Testis (tissue), 2 donors: ENCODE measurements at regions not wholly inside any gene's neighbourhood (a gene's known extent, or its start where the extent isn't known, plus 50 kb on each side); places are given as distances from the start of the nearest gene placed in this dataset.
"Not testable (repeated sequence)": the region's sequence is repeated elsewhere in the genome, so short reads cannot be mapped to it uniquely, and the experiment has no call there.

Experiments
- DNase-seq: peaks from one replicate; pipeline ENCODE4 v3.0.0-alpha.2; 2019
- H3K27ac ChIP-seq, 2 donors: fragments of 200-600 bp; sonication (generic); one replicate each; pipeline ENCODE4 v1.5.1; 2019
- H3K27me3 ChIP-seq: fragments of 200-600 bp; sonication (generic); one replicate; pipeline ENCODE4 v1.5.1; 2019
- H3K36me3 ChIP-seq: fragments of 200-600 bp; sonication (generic); one replicate; pipeline ENCODE4 v1.5.1; 2017; ENCODE audit warnings: low read depth; ENCODE audit errors: missing control alignments
- H3K4me1 ChIP-seq: fragments of 200-600 bp; sonication (generic); one replicate; pipeline ENCODE4 v1.5.1; 2019
- H3K4me3 ChIP-seq, 2 donors: fragments of 200-600 bp; sonication (generic); one replicate each; pipeline ENCODE4 v1.5.1; 2017 to 2019
- H3K9me3 ChIP-seq: fragments of 200-600 bp; sonication (generic); one replicate; pipeline ENCODE4 v1.5.1; 2017
- CTCF ChIP-seq, 3 experiments: fragments of 450-650 bp in 2 of 3; fragments of 200-600 bp in 1 of 3; sonication (generic) in 1 of 3; IDR thresholded peaks; one replicate each; pipeline ENCODE4 v1.5.1; 2016 to 2019; ENCODE audit warnings: antibody characterized with exemption in 3 of 3, mild to moderate bottlenecking in 2 of 3, moderate library complexity in 1 of 3
- POLR2A ChIP-seq: fragments of 450-650 bp; IDR thresholded peaks from one replicate; pipeline ENCODE4 v1.6.1; 2017; ENCODE audit warnings: antibody characterized with exemption, mild to moderate bottlenecking, moderate library complexity
- WGBS, 2 donors: methylation state at CpG; one replicate each; pipeline ENCODE4 v1.1.5; 2018; 5-methylcytosine and 5-hydroxymethylcytosine counted together
- intact Hi-C: fragments of 100-400 bp; cut with DNase I; formaldehyde crosslinking; loops from one replicate; pipeline ENCODE4 v1.15.1; 2023; ENCODE audit warnings: low total_unique reads

GRCh38 chr2:64932371-64933216 is 56.6 kb upstream of the SLC1A4 start:
- Histone ChIP-seq H3K4me1 (no peaks in the 10 kb centered on the region), H3K27ac (no peak overlapping the region), H3K4me3 (no peak overlapping the region), H3K27me3 (no peaks in the 10 kb centered on the region), H3K36me3 (no peaks in the 10 kb centered on the region), H3K9me3 (no peaks in the 10 kb centered on the region)
- 69% methylated on average over 9 of the region's 9 CpGs for WGBS, 2 donors
- TF ChIP-seq CTCF (IDR thresholded peaks at IDR 0.05) (no peak), POLR2A (no peak)
- no peak for DNase-seq
- intact Hi-C loops: no loop called here

- no peaks in the 10 kb centered on the region for H3K9me3 ChIP-seq
- TF ChIP-seq POLR2A (no peak), CTCF (IDR thresholded peaks at IDR 0.05) (no peak)
- no peaks in the 10 kb centered on the region for H3K36me3 ChIP-seq
- no peaks in the 10 kb centered on the region for H3K27me3 ChIP-seq
- H3K4me3 ChIP-seq: no peak overlapping the region
- WGBS, 2 donors: 91 to 93% methylated on average over 4 of the region's 4 CpGs
- no peaks in the 10 kb centered on the region for H3K4me1 ChIP-seq
- DNase-seq: no peak
- intact Hi-C loops: no loop called here
- no peak overlapping the region for H3K27ac ChIP-seq
Observed at GRCh38 chr2:64934530-64934929, 54.7 kb upstream of the SLC1A4 start.

GRCh38 chr2:64936809-64937208 is 52.4 kb upstream of the SLC1A4 start:
- H3K27me3 ChIP-seq: no peaks in the 10 kb centered on the region
- intact Hi-C loops: no loop called here
- no peaks in the 10 kb centered on the region for H3K36me3 ChIP-seq
- H3K9me3 ChIP-seq: no peaks in the 10 kb centered on the region
- no peak for DNase-seq
- no peaks in the 10 kb centered on the region for H3K4me1 ChIP-seq
- TF ChIP-seq POLR2A (no peak), CTCF (IDR thresholded peaks at IDR 0.05) (no peak)
- no peak overlapping the region for H3K27ac ChIP-seq
- H3K4me3 ChIP-seq: no peak overlapping the region
- WGBS, 2 donors: 83 to 95% methylated on average over 1 of the region's 1 CpG

GRCh38 chr2:64937314-64937686 is 51.9 kb upstream of the SLC1A4 start:
- 83 to 91% methylated on average over 5 of the region's 5 CpGs for WGBS, 2 donors
- H3K4me3 ChIP-seq, H3K36me3 ChIP-seq, intact Hi-C loops, H3K4me1 ChIP-seq, H3K27ac ChIP-seq, H3K27me3 ChIP-seq, H3K9me3 ChIP-seq, DNase-seq: not testable (repeated sequence)

- H3K27me3 ChIP-seq: no peaks in the 10 kb centered on the region
- no peaks in the 10 kb centered on the region for H3K36me3 ChIP-seq
- no peak for DNase-seq
- TF ChIP-seq CTCF (IDR thresholded peaks at IDR 0.05): no peak
- no peak for TF ChIP-seq POLR2A
- no peaks in the 10 kb centered on the region for H3K4me1 ChIP-seq
- H3K4me3 ChIP-seq: no peak overlapping the region
- H3K9me3 ChIP-seq: no peaks in the 10 kb centered on the region
- intact Hi-C loops: no loop called here
- no peak overlapping the region for H3K27ac ChIP-seq
- WGBS, 2 donors: 88 to 90% methylated on average over 13 of the region's 13 CpGs
Observed at GRCh38 chr2:64937687-64938491, 51.3 kb upstream of the SLC1A4 start.
